GM23338 (cell line): ENCODE measurements at regions not wholly inside any gene's neighbourhood (a gene's known extent, or its start where the extent isn't known, plus 50 kb on each side); places are given as distances from the start of the nearest gene placed in this dataset.

Source experiments
- EZH2 ChIP-seq: fragments of 200-600 bp; sonication (generic); IDR thresholded peaks from one replicate; pipeline ENCODE4 v1.8.0; 2017; ENCODE audit warnings: antibody characterized with exemption, mild to moderate bottlenecking, low read depth; ENCODE audit not compliant: unreplicated experiment
- TF ChIP-seq, protein P1 (sequence below), 2 experiments: fragments of 200-600 bp in 1 of 2; sonication (generic) in 1 of 2; conservative IDR thresholded peaks; 2 replicates each; pipeline versions ENCODE4 v1.5.1 to v1.6.1; 2016 to 2017; ENCODE audit warnings: antibody characterized with exemption in 2 of 2, low read depth in 2 of 2, mild to moderate bottlenecking in 2 of 2, moderate library complexity in 1 of 2

GRCh38 chr7:70942791-70943190 lies 189.2 kb upstream of the GALNT17 start:
- TF ChIP-seq, protein P1, sequence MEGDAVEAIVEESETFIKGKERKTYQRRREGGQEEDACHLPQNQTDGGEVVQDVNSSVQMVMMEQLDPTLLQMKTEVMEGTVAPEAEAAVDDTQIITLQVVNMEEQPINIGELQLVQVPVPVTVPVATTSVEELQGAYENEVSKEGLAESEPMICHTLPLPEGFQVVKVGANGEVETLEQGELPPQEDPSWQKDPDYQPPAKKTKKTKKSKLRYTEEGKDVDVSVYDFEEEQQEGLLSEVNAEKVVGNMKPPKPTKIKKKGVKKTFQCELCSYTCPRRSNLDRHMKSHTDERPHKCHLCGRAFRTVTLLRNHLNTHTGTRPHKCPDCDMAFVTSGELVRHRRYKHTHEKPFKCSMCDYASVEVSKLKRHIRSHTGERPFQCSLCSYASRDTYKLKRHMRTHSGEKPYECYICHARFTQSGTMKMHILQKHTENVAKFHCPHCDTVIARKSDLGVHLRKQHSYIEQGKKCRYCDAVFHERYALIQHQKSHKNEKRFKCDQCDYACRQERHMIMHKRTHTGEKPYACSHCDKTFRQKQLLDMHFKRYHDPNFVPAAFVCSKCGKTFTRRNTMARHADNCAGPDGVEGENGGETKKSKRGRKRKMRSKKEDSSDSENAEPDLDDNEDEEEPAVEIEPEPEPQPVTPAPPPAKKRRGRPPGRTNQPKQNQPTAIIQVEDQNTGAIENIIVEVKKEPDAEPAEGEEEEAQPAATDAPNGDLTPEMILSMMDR (conservative IDR thresholded peaks at IDR 0.05; ENCODE audit: low read depth in 2 of 2) = no peak
- no peak for TF ChIP-seq EZH2
